ENCODE measurements at regions not wholly inside any gene's neighbourhood (a gene's known extent, or its start where the extent isn't known, plus 50 kb on each side); places are given as distances from the start of the nearest gene placed in this dataset.

DNA sequence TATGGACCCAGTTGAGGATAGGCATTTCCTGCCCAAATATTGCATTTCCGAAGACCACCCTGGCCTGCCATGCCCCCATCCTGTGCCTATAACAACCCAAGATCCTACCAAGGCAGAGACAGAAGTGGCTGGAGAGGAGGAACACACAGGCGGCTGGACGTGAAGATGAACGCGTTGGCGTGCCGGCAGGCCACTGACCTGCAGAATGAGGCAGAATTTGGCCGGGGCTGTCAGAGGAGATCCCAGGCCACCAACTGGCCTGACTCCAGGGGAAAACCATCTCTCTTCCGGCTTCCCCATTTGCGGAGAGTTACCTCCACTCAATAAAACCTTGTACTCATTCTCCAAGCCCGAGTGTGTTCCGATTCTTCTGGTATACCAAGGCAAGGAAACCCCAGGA is 1507.5 kb downstream of the EFNA5 start:
- DNase-seq: no peak

GRCh38 chr5:106159616-106160015 is 1511.1 kb downstream of the EFNA5 start:
- no peak for DNase-seq

- DNase-seq: no peak
Measured at GRCh38 chr5:106154280-106154716, 1516.4 kb downstream of the EFNA5 start.

GRCh38 chr5:106152569-106152968 is 1518.2 kb downstream of the EFNA5 start:
- no peak for DNase-seq

DNA sequence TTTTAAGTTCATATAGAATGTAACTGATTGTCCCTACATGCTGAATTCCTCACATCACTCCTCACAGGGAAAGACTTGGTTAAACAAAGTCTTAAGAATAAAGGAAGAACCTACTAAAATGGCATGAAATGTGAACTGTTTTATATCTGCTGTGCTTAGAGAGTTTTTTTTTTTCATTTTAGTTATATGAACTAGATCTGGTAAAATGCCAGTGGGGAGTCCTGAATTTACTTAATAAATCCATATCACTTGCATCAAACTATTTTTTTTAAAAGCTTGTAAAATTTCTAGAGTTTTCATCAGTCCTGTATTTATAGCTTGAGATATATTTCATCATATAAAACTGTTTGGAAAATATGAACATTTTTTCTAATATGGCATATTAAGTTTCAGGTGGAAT is 1528.6 kb downstream of the EFNA5 start:
- DNase-seq: no peak

- no peak for DNase-seq
Measured at GRCh38 chr5:106140101-106140500, 1530.6 kb downstream of the EFNA5 start.

DNA sequence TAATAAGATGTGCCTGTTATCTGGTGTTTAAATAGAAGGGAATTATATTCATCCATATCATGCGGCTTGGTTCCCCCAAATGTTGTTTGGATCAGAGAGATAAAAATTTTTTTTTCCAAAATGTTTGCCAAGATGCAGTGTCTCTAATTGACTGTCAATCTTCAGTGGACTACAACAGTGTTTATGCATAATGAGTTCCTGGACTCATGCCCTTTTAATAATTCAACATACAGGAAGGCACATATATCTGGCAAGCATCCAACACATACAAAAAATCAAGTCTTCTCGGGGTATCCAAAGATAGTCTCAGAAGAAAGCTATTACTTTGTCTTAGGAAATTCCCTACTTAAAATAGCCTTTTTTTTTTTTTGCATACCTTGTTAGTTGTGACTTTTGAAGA is 1534.7 kb downstream of the EFNA5 start:
- DNase-seq: no peak

- DNase-seq: no peak
Measured at GRCh38 chr5:106135473-106135872, 1535.3 kb downstream of the EFNA5 start.

GRCh38 chr5:106134549-106134948 is 1536.2 kb downstream of the EFNA5 start:
- DNase-seq: no peak

DNA sequence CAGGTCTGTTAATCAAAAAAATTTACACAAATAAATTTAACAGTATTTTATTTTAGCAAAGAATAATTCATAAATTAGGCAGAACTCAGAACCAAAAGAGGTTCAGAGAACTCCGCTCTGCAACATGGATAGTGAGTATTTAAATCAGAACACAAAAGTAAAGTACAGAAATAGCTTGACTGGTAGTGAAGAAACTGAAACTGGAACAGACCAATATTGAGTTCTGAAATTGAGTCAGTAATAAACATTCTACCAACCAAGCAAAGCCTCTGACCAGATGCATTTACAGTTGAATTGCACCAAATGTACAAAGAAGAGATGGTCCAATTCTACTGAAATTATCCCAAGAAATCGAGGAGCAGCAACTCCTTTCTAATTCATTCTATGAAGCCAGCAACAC is 1542.8 kb downstream of the EFNA5 start:
- no peak for DNase-seq

DNA sequence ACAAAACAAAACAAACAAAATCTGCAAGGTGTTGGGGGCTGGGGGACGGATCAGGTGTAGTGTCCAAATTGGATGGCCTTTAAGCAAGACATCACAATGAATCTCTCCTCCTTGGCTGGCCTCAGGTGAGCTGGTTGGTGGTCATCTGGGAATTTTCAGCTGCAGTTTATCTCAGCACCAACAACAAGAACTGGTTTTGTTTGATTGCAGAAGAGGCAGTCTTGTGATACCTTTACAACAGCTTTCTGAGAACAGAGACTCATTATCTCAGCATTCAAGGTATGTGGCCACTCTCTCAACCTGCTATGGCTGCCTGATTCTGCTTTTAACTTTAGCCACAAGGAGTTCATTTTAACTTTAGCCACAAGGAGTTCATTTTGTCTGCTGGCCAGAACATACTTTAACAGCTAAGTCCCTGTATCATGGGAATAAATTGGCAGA is 1543.4 kb downstream of the EFNA5 start:
- DNase-seq: no peak

DNA sequence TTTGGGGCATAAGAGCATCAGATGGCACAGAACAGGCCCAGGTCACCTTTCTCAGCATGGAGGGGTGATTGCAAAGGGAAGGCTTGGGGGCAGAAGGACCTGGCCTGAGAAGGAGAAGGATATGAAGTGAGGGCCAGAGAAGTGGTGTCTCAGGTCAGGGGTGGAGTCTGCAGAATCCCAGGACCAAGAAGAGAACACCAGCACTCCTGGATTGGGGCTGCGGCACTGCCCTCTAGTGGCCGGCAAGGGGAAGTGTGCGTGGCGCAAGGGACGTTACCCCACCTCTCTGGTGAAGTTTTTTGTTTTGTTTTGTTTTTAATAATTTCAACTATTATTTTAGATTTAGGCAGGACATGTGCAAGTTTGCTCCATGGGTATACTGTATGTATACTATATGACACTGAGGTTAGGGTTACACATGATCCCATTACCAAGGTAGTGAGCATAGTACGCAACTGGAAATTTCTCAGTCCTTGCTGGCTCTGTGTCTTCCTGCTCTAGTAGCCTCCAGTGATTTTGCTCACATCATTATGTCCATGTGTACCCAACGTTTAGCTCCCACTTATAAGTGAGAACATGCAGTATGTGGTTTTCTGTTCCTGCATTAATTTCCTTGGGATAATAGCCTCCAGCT is 1548.6 kb downstream of the EFNA5 start:
- DNase-seq: peak; percentile 43

- DNase-seq: no peak
Measured at GRCh38 chr5:106116682-106117081, 1554.1 kb downstream of the EFNA5 start.

- no peak for DNase-seq
Measured at GRCh38 chr5:106113922-106114321, 1556.8 kb downstream of the EFNA5 start.

DNA sequence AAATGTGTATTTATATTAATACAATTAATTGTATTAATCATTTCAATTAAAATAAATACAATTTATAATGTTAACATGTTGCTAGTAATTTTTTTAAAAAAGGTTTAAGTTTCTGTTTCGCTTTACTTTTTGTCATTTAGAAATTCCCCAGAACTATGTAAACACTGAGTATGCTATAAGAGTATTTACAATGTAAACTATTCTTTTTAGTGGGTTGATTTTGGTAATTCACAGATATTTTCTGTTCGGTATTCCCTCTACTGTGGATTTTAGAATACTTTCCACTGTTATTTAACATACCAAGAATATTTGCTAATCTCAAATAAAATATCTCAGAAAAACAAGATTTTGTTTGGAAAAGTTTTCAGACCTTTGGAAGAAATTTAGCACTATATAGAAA is 1564.4 kb downstream of the EFNA5 start:
- DNase-seq: no peak

DNA sequence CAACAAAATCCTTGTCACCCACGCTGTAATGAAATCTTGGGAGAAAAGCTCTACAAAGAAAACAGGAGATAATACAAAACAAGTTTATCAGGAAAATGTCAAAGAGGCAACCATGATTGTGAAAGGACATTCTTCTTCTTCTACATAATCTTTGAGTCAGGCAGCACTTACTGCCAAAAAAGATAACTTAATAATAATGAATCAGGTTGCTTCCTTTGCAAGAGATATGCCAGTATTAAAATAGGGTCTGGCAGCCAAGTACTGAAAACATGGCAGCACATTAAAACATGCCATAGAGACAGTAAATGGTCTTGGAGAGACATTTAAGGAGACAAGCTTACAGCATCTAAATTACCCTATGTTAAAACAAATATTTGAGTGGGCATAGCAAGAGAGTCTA is 1573.4 kb downstream of the EFNA5 start:
- no peak for DNase-seq

- no peak for DNase-seq
Measured at GRCh38 chr5:106094839-106095238, 1575.9 kb downstream of the EFNA5 start.

DNA sequence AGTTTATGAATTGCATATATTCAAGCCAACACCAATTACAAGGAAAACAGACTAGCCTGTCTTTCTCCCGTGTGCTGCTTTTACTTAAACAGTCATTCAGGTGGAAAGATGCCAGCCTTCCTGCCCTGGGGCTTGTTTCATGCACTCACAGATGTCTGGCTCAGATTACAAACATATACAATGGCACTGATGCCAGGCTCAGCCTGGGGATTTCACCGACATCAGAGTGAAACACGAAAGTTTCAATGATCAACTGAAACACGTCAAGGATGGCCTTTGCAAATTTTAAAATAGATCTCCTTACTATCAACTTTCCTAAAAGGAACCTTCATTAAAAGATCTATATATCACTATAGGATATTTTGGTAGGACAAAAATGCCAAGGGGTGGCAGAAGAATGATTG is 1576.5 kb downstream of the EFNA5 start:
- no peak for DNase-seq

- no peak for DNase-seq
Measured at GRCh38 chr5:106093134-106093533, 1577.6 kb downstream of the EFNA5 start.

DNA sequence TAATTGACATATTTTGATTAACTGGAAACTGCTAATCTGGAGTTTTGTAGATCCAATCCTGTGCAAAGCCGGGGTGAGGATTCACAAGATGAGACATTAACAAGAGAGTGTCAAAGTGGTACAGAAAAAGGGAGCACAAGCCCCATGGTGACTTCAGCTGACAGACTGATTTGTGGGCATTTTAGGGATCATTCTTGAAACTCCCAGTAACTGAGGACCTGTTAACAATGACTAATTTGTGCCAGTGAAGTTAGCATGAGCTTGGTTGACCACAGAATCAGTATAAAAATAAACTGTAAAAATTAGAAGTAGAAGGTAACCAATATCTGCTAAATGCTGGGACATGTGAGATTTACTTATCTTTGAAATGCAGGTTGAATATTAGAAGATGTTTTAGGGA is 1578.3 kb downstream of the EFNA5 start:
- no peak for DNase-seq

DNA sequence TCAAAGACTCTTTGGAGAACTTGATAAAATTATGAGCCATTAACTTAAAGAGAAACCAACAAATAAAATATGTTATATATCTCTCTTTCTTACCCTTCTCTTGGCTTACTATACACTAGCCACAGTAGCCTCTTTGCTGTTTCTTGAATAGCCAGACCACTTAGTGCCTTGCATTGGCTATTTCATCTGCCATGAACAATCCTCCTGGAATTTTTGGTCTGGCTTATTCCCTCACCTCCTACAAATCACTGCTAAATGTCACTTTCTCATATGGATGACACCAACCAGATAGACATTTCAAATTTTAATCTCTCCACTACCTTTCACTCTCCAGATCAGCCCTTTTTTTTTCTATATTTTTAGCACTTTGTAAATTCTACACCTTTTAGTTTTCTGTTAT is 1581.7 kb downstream of the EFNA5 start:
- no peak for DNase-seq

GRCh38 chr5:106088462-106088861 is 1582.3 kb downstream of the EFNA5 start:
- no peak for DNase-seq

DNA sequence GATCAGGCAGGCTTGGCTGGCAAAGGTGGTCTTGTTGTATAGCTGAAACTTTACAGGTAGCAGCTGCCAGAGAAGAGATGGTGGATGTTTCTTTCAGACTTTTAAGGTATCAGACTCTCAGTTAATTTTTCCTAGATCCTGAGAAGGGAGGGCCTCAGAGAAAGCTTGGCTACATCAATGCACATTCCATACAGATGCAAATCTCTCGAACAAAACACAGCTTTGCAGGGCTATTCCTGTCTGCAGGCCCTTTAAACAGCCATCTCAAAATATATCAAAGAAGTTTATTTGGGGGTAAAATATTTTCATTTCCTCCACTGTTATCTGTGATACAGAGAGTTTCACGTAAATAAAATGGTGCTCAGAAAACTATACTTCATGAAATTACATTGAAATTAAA is 1584.4 kb downstream of the EFNA5 start:
- DNase-seq: no peak

DNA sequence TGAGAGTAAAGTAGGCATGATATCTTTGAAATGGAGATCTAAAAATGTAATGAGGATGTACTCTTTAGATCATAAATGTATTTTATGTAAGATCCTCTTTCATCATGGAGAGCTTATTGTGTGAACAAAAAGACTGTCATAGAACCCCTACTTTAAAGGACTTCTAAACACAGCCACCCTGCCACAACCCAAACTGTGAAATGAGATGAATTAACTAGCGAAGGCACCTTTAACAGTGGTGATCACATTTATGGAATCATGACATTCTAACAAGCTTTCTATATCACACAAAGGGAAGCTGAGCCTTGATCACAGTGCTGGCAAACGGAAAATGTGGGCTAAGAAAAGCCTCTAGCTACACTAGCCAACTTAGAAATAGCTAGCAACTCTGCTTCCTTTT is 1585.2 kb downstream of the EFNA5 start:
- DNase-seq: no peak

DNA sequence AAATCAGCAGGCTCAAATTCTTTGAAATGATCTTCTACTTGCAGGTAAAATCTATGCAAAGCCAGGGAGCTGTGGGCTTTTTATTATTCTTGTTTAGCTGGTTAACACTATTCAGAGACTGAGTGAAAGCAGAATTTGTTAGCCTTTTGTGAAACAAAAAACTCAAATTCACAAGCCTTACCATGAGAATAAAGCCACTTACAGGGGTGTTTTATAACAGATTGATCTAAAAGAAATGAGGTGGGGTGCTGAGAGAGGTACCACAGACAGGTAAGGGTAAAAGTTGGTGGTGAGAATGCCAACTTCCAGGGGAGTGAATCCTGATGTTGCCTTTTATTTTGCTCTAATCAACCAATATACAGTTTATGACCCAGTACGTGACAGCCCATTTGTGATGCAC is 1585.6 kb downstream of the EFNA5 start:
- DNase-seq: no peak

- DNase-seq: no peak
Measured at GRCh38 chr5:106080535-106080934, 1590.2 kb downstream of the EFNA5 start.

All from hematopoietic multipotent progenitor cell treated with erythropoietin and hydrocortisone succinate and interleukin-3 and kit ligand, for 4 days (in vitro differentiated cells).